ENCODE measurements at regions not wholly inside any gene's neighbourhood (a gene's known extent, or its start where the extent isn't known, plus 50 kb on each side); places are given as distances from the start of the nearest gene placed in this dataset.

DNA sequence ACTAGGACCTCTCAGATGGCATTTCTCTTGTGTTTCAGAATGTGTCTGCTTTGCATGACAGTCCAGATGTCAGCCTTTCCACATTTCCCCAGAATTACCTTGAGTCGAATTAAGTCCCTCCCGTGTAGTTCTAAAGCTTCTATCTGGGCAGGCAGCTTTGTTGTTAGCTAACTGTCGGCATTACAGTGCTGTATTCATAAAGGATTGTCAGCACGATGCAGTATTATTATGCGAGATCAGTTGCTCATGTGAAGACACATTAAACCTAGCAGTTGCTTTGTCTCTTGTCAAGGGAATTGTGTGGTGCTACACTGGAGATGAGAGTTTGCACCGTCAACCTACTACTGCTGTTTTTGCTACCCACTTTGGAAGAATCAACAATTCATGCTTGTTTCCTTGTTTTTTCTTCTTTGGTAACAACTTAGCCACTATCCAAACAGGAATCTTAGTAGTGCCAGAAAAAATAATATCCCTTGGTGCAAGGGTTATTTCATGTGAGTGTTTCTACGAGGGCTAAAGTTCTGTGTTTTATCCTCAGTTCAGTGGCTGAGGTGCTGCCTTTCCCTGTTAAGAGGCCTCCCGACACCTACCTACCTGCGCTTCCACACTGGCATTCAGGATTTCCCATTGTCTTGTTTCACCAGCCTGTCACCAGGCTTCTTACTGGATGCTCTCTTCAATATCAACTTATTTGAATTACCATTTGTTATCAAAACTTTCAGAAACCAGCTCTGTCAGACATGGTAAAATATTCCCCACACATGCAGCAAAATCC, 297.9 kb upstream of the G2E3 start:
- TF ChIP-seq EP300 (IDR thresholded peaks at IDR 0.05), result no peak
- no peak for TF ChIP-seq POLR2A (IDR thresholded peaks at IDR 0.05)
- no peak for TF ChIP-seq POLR2AphosphoS5 (IDR thresholded peaks at IDR 0.05)
- TF ChIP-seq, protein P1, sequence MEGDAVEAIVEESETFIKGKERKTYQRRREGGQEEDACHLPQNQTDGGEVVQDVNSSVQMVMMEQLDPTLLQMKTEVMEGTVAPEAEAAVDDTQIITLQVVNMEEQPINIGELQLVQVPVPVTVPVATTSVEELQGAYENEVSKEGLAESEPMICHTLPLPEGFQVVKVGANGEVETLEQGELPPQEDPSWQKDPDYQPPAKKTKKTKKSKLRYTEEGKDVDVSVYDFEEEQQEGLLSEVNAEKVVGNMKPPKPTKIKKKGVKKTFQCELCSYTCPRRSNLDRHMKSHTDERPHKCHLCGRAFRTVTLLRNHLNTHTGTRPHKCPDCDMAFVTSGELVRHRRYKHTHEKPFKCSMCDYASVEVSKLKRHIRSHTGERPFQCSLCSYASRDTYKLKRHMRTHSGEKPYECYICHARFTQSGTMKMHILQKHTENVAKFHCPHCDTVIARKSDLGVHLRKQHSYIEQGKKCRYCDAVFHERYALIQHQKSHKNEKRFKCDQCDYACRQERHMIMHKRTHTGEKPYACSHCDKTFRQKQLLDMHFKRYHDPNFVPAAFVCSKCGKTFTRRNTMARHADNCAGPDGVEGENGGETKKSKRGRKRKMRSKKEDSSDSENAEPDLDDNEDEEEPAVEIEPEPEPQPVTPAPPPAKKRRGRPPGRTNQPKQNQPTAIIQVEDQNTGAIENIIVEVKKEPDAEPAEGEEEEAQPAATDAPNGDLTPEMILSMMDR (IDR thresholded peaks at IDR 0.05), result no peak
- H3K9me3 ChIP-seq, result no peaks in the 10 kb centered on the region
- H3K27ac ChIP-seq, result no peak overlapping the region
- H3K4me3 ChIP-seq, result no peak overlapping the region
- no peak for DNase-seq
- no peaks in the 10 kb centered on the region for H3K4me1 ChIP-seq
- no peaks in the 10 kb centered on the region for H3K36me3 ChIP-seq
- intact Hi-C loops (cut with DNase I; ENCODE audit: low total_unique reads), result no loop called here
- WGBS, 5 donors, result 76 to 80% (median 78%) methylated on average over 9 of the region's 9 CpGs
- H3K27me3 ChIP-seq, result no peaks in the 10 kb centered on the region

DNA sequence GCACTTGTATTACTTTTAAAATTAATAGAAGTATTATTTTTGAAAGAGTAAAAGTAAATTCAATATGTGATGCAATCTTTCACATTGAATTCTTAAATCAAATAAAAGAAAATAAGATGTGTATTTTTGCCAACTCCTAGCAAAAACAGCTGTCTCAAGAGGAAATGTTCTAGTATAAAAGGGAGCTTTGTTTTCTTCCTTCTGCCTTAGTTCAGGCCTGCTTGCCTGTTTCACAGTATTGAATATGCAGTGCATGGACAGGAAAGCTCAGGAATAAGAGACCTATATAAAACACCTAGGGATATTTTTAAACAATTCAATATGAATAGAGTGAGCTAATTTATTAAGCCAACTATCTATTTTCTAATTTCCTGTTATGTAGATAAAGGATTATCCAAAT, 294.8 kb upstream of the G2E3 start:
- intact Hi-C loops (cut with DNase I; ENCODE audit: low total_unique reads), result no loop called here
- TF ChIP-seq POLR2AphosphoS5 (IDR thresholded peaks at IDR 0.05) (no peak), EP300 (IDR thresholded peaks at IDR 0.05) (no peak), POLR2A (IDR thresholded peaks at IDR 0.05) (no peak)
- TF ChIP-seq, protein P1 (IDR thresholded peaks at IDR 0.05), result no peak
- DNase-seq, result no peak
- Histone ChIP-seq H3K9me3 (no peaks in the 10 kb centered on the region), H3K36me3 (no peaks in the 10 kb centered on the region), H3K27ac (no peak overlapping the region), H3K4me1 (no peaks in the 10 kb centered on the region), H3K4me3 (no peak overlapping the region), H3K27me3 (no peaks in the 10 kb centered on the region)

DNA sequence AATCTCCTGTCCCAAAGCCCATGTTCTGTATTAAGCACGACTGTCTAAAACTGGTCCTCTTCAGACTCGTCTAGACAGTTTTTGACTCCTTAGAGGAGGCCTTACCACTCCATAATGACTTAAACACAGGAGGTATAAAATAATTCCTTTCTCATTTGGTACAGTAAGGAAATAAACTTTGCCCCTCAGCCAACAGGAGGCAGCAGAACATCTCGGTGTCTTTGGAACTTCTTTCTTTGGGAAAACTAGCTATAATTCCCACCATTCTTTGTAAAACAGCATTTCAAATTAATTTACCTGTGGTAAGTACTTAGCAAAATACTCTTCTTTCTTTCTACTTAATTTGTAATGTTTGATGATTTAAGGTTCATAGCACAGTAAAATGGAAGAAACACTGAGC, 292.7 kb upstream of the G2E3 start:
- Histone ChIP-seq H3K4me1 (peaks cover 0 to 9% (median 4%) of the 10 kb centered on the region in 4 donors), H3K27me3 (no peaks in the 10 kb centered on the region), H3K36me3 (no peaks in the 10 kb centered on the region), H3K9me3 (no peaks in the 10 kb centered on the region), H3K27ac (no peak overlapping the region), H3K4me3 (no peak overlapping the region)
- WGBS, 5 donors, result 90 to 95% (median 92%) methylated on average over 3 of the region's 3 CpGs
- DNase-seq, result no peak
- intact Hi-C loops (cut with DNase I; ENCODE audit: low total_unique reads), result no loop called here
- TF ChIP-seq POLR2A (IDR thresholded peaks at IDR 0.05) (no peak), EP300 (IDR thresholded peaks at IDR 0.05) (no peak), POLR2AphosphoS5 (IDR thresholded peaks at IDR 0.05) (no peak)
- TF ChIP-seq, protein P1 (IDR thresholded peaks at IDR 0.05), result no peak

DNA sequence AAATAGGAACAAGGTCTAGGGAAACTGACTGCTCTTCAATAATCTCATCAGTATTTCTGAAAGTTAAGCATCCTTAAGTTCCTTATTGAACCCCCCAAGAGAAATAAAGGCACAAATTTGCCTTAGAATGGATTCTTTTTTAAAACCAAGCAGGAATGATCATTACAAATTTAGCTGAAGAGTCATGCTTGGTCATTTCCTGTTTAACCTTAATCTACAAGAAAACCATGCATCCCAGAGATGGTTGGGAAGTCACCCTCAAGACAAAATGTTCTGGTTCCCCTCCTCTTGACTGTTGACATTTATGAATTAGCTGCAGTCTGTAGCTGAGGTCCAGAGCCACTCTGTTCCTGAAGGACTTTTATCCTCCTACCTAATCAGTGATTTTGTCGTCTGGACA, 291.8 kb upstream of the G2E3 start:
- no peak for TF ChIP-seq POLR2A (IDR thresholded peaks at IDR 0.05)
- no peak for TF ChIP-seq EP300 (IDR thresholded peaks at IDR 0.05)
- no peak for TF ChIP-seq POLR2AphosphoS5 (IDR thresholded peaks at IDR 0.05)
- TF ChIP-seq, protein P1 (IDR thresholded peaks at IDR 0.05), result no peak
- Histone ChIP-seq H3K9me3 (no peaks in the 10 kb centered on the region), H3K4me1 (peaks cover 0 to 9% (median 4%) of the 10 kb centered on the region in 4 donors), H3K4me3 (no peak overlapping the region), H3K36me3 (no peaks in the 10 kb centered on the region), H3K27ac (no peak overlapping the region), H3K27me3 (no peaks in the 10 kb centered on the region)
- no peak for DNase-seq
- 52 to 74% (median 63%) methylated on average over 1 of the region's 1 CpG for WGBS, 5 donors
- intact Hi-C loops (cut with DNase I; ENCODE audit: low total_unique reads), result no loop called here

Data from stomach (tissue), 8 donors.